H9 (cell line): ENCODE measurements at regions not wholly inside any gene's neighbourhood (a gene's known extent, or its start where the extent isn't known, plus 50 kb on each side); places are given as distances from the start of the nearest gene placed in this dataset.

Experiments
- DNase-seq: peaks from one replicate; pipeline ENCODE4 v3.0.0-alpha.2; 2017
- H2AFZ ChIP-seq: one replicate; pipeline ENCODE4 v1.6.1; 2013; ENCODE audit warnings: mild to moderate bottlenecking, low read length, control low read depth, moderate library complexity
- H2AK5ac ChIP-seq: 2 replicates; pipeline ENCODE4 v1.6.1; 2013; ENCODE audit warnings: low read length, control low read depth, mixed read lengths; ENCODE audit not compliant: insufficient read length
- H2BK120ac ChIP-seq: one replicate; pipeline ENCODE4 v1.6.1; 2013; ENCODE audit warnings: low read depth, mild to moderate bottlenecking, low read length, control low read depth, inconsistent platforms; ENCODE audit not compliant: poor library complexity, severe bottlenecking
- H2BK12ac ChIP-seq: 2 replicates; pipeline ENCODE4 v1.6.1; 2013; ENCODE audit warnings: low read length, control low read depth, mixed read lengths, low read depth; ENCODE audit not compliant: insufficient read length
- H2BK15ac ChIP-seq: 2 replicates; pipeline ENCODE4 v1.6.1; 2013; ENCODE audit warnings: low read depth, low read length, control low read depth
- H2BK20ac ChIP-seq: one replicate; pipeline ENCODE4 v1.6.1; 2013; ENCODE audit warnings: low read depth, mild to moderate bottlenecking, low read length, control low read depth, inconsistent platforms; ENCODE audit not compliant: poor library complexity, severe bottlenecking
- H2BK5ac ChIP-seq: 2 replicates; pipeline ENCODE4 v1.6.1; 2013; ENCODE audit warnings: low read length, control low read depth, mixed read lengths; ENCODE audit not compliant: insufficient read length
- H3K14ac ChIP-seq: 2 replicates; pipeline ENCODE4 v1.6.1; 2013; ENCODE audit warnings: low read length, control low read depth; ENCODE audit not compliant: insufficient read depth
- H3K18ac ChIP-seq: 2 replicates; pipeline ENCODE4 v1.6.1; 2013; ENCODE audit warnings: low read depth, mild to moderate bottlenecking, mixed read lengths, low read length, control low read depth; ENCODE audit not compliant: insufficient read length
- H3K23ac ChIP-seq: 2 replicates; pipeline ENCODE4 v1.6.1; 2013; ENCODE audit warnings: low read length, control low read depth, mixed read lengths, low read depth; ENCODE audit not compliant: insufficient read length
- H3K23me2 ChIP-seq: 2 replicates; pipeline ENCODE4 v1.6.1; 2013; ENCODE audit warnings: low read depth, mild to moderate bottlenecking, mixed read lengths, low read length, control low read depth; ENCODE audit not compliant: insufficient read length, poor library complexity, severe bottlenecking
- H3K27ac ChIP-seq: 2 replicates; pipeline ENCODE4 v1.5.1; 2013; ENCODE audit warnings: low read length, control low read depth, mixed read lengths, low read depth; ENCODE audit not compliant: insufficient read length
- H3K27me3 ChIP-seq: 2 replicates; pipeline ENCODE4 v1.6.1; 2013; ENCODE audit warnings: low read length, control low read depth, inconsistent platforms; ENCODE audit not compliant: insufficient read depth
- H3K4ac ChIP-seq: 2 replicates; pipeline ENCODE4 v1.6.1; 2013; ENCODE audit warnings: low read depth, mild to moderate bottlenecking, control low read depth, inconsistent platforms, low read length, moderate library complexity
- H3K4me1 ChIP-seq: 2 replicates; pipeline ENCODE4 v1.6.1; 2013; ENCODE audit warnings: low read length, control low read depth, inconsistent platforms; ENCODE audit not compliant: insufficient read depth
- H3K4me2 ChIP-seq: 2 replicates; pipeline ENCODE4 v1.6.1; 2013; ENCODE audit warnings: low read length, control low read depth, mixed read lengths; ENCODE audit not compliant: insufficient read length, insufficient read depth
- H3K56ac ChIP-seq: 2 replicates; pipeline ENCODE4 v1.6.1; 2013; ENCODE audit warnings: low read depth, mild to moderate bottlenecking, mixed read lengths, low read length, control low read depth; ENCODE audit not compliant: insufficient read length
- H3K79me1 ChIP-seq: 2 replicates; pipeline ENCODE4 v1.6.1; 2013; ENCODE audit warnings: low read depth, mild to moderate bottlenecking, moderate library complexity, low read length, control low read depth, inconsistent platforms; ENCODE audit not compliant: insufficient read depth, poor library complexity, severe bottlenecking
- H3K79me2 ChIP-seq: 2 replicates; pipeline ENCODE4 v1.6.1; 2013; ENCODE audit warnings: low read length, control low read depth, inconsistent platforms; ENCODE audit not compliant: insufficient read depth
- H3K9ac ChIP-seq: 2 replicates; pipeline ENCODE4 v1.6.1; 2013; ENCODE audit warnings: low read length, control low read depth, mixed read lengths; ENCODE audit not compliant: insufficient read length; ENCODE audit errors: extremely low read depth
- H3K9me3 ChIP-seq: one replicate; pipeline ENCODE4 v1.6.1; 2013; ENCODE audit warnings: low read depth, low read length, inconsistent platforms; ENCODE audit not compliant: control insufficient read depth
- H3T11ph ChIP-seq: one replicate; pipeline ENCODE4 v1.6.1; 2013; ENCODE audit warnings: mild to moderate bottlenecking, low read length, control low read depth, inconsistent platforms
- H4K20me1 ChIP-seq: one replicate; pipeline ENCODE4 v1.6.1; 2013; ENCODE audit not compliant: control insufficient read depth, insufficient read length, insufficient read depth
- H4K5ac ChIP-seq: 2 replicates; pipeline ENCODE4 v1.6.1; 2013; ENCODE audit warnings: low read depth, mild to moderate bottlenecking, mixed read lengths, low read length, control low read depth; ENCODE audit not compliant: insufficient read length
- H4K8ac ChIP-seq: replicated peaks from 2 replicates; pipeline ENCODE4 v1.6.1; 2013; ENCODE audit warnings: low read length, control low read depth, mixed read lengths, low read depth; ENCODE audit not compliant: insufficient read length
- H4K91ac ChIP-seq: 2 replicates; pipeline ENCODE4 v1.6.1; 2013; ENCODE audit warnings: low read depth, mild to moderate bottlenecking, moderate library complexity, mixed read lengths, low read length, control low read depth; ENCODE audit not compliant: insufficient read length
- H3K27ac Mint-ChIP-seq, 3 experiments: 2 replicates in 2 of 3; 3 replicates in 1 of 3; pipeline ENCODE4 v1.8.0; 2020 to 2021; ENCODE audit warnings: mixed read lengths in 3 of 3, mild to moderate bottlenecking in 1 of 3, moderate library complexity in 1 of 3
- H3K27me3 Mint-ChIP-seq: 2 replicates; pipeline ENCODE4 v1.8.0; 2021; ENCODE audit warnings: low read depth, mild to moderate bottlenecking, moderate library complexity, mixed read lengths
- H3K36me3 Mint-ChIP-seq, 3 experiments: 2 replicates in 2 of 3; 3 replicates in 1 of 3; pipeline ENCODE4 v1.8.0; 2020 to 2021; ENCODE audit warnings: low read depth in 3 of 3, mixed read lengths in 3 of 3; ENCODE audit not compliant: insufficient read depth in 1 of 3
- H3K4me1 Mint-ChIP-seq, 2 experiments: 2 replicates each; pipeline ENCODE4 v1.8.0; 2020; ENCODE audit warnings: mixed read lengths in 2 of 2
- H3K4me3 Mint-ChIP-seq, 2 experiments: 2 replicates in 1 of 2; 3 replicates in 1 of 2; pipeline ENCODE4 v1.8.0; 2020 to 2021; ENCODE audit warnings: mild to moderate bottlenecking in 2 of 2, mixed read lengths in 2 of 2, moderate library complexity in 1 of 2
- H3K9me3 Mint-ChIP-seq, 2 experiments: 2 replicates in 1 of 2; 3 replicates in 1 of 2; pipeline ENCODE4 v1.8.0; 2020; ENCODE audit warnings: mild to moderate bottlenecking in 2 of 2, mixed read lengths in 2 of 2, moderate library complexity in 1 of 2
- CTCF ChIP-seq: fragments of 200-600 bp; sonication (generic); conservative IDR thresholded peaks from 3 replicates; pipeline ENCODE4 v1.8.0; 2021; ENCODE audit warnings: antibody characterized with exemption, mild to moderate bottlenecking
- WGBS: extraction: QIAGEN DNeasy Blood & Tissue Kit; methylation state at CpG from one replicate; pipeline ENCODE4 v1.1.7; 2013; ENCODE audit warnings: missing lambda C conversion rate, low lambda C conversion rate, mixed read lengths; ENCODE audit not compliant: insufficient read length; ENCODE audit errors: extremely low coverage; 5-methylcytosine and 5-hydroxymethylcytosine counted together

GRCh38 chr15:91625506-91625905, 228.0 kb upstream of the SLCO3A1 start:
- H4K5ac ChIP-seq, result no peak overlapping the region
- no peaks in the 10 kb centered on the region for H3K9me3 ChIP-seq
- H2BK15ac ChIP-seq, result no peak overlapping the region
- H2AFZ ChIP-seq, result no peak overlapping the region
- H3K23me2 ChIP-seq, result no peaks in the 10 kb centered on the region
- H2BK120ac ChIP-seq, result no peak overlapping the region
- peaks cover 3 to 17% of the 10 kb centered on the region in 2 experiments; a peak in 3 of 4 replicates for H3K4me1 Mint-ChIP-seq
- H2BK5ac ChIP-seq, result no peak overlapping the region
- H3K14ac ChIP-seq, result no peak overlapping the region
- no peak overlapping the region for H3K27ac ChIP-seq
- H3K18ac ChIP-seq, result no peak overlapping the region
- no peak overlapping the region for H2BK12ac ChIP-seq
- no peaks in the 10 kb centered on the region for H4K20me1 ChIP-seq
- no peak overlapping the region for H3K9ac ChIP-seq
- no peak for TF ChIP-seq CTCF
- no peak overlapping the region for H3K4me2 ChIP-seq
- H3K4me1 ChIP-seq, result 0 out of 2 replicates have a peak, but pooled peaks cover 2% of the 10 kb centered on the region
- H2BK20ac ChIP-seq, result no peak overlapping the region
- H3K9me3 Mint-ChIP-seq, result peaks cover 2 to 3% of the 10 kb centered on the region in 2 experiments; a peak in 1 of 5 replicates
- H3K56ac ChIP-seq, result no peak overlapping the region
- H4K91ac ChIP-seq, result no peak overlapping the region
- no peak overlapping the region for H3T11ph ChIP-seq
- H3K4me3 Mint-ChIP-seq, result no peak overlapping the region
- H3K27ac Mint-ChIP-seq, result no peak overlapping the region
- no CpG with 5 or more reads among the region's 6 CpGs for WGBS
- H3K79me1 ChIP-seq, result no peaks in the 10 kb centered on the region
- no peak overlapping the region for H3K4ac ChIP-seq
- no peak for DNase-seq
- H3K27me3 ChIP-seq, result no peaks in the 10 kb centered on the region
- H3K23ac ChIP-seq, result no peak overlapping the region
- H2AK5ac ChIP-seq, result no peak overlapping the region
- no peak overlapping the region for H4K8ac ChIP-seq
- H3K27me3 Mint-ChIP-seq, result no peaks in the 10 kb centered on the region
- H3K79me2 ChIP-seq, result no peaks in the 10 kb centered on the region
- peaks cover 0 to 2% (median 0%) of the 10 kb centered on the region in 3 experiments; a peak in 2 of 7 replicates for H3K36me3 Mint-ChIP-seq
